ENCODE measurements at regions not wholly inside any gene's neighbourhood (a gene's known extent, or its start where the extent isn't known, plus 50 kb on each side); places are given as distances from the start of the nearest gene placed in this dataset.

- TF ChIP-seq CTCF (IDR thresholded peaks at IDR 0.05; ENCODE audit: low read length, missing control alignments), result no peak
- H3K4me3 ChIP-seq (replicated peaks; ENCODE audit: low read depth, low read length), result no peak overlapping the region
- no peak for DNase-seq (ENCODE audit: low read depth)
Measured at GRCh38 chr9:105964156-105964555, 269.8 kb downstream of the TMEM38B start.

GRCh38 chr9:105966834-105967233 lies 272.5 kb downstream of the TMEM38B start:
- DNase-seq (ENCODE audit: low read depth), result no peak
- no peak for TF ChIP-seq CTCF (IDR thresholded peaks at IDR 0.05; ENCODE audit: low read length, missing control alignments)

GRCh38 chr9:105967248-105967647 lies 272.9 kb downstream of the TMEM38B start:
- no peak for TF ChIP-seq CTCF (IDR thresholded peaks at IDR 0.05; ENCODE audit: low read length, missing control alignments)
- H3K4me3 ChIP-seq (replicated peaks; ENCODE audit: low read depth, low read length), result no peak overlapping the region
- no peak for DNase-seq (ENCODE audit: low read depth)

More at GRCh38 chr9:105966834-105967233, 272.5 kb downstream of the TMEM38B start:
- no peak overlapping the region for H3K4me3 ChIP-seq (replicated peaks; ENCODE audit: low read depth, low read length)

- TF ChIP-seq CTCF (IDR thresholded peaks at IDR 0.05; ENCODE audit: low read length, missing control alignments), result no peak
- no peak overlapping the region for H3K4me3 ChIP-seq (replicated peaks; ENCODE audit: low read depth, low read length)
- DNase-seq (ENCODE audit: low read depth), result no peak
Measured at GRCh38 chr9:105967797-105968196, 273.5 kb downstream of the TMEM38B start.

GRCh38 chr9:105968811-105969466 lies 274.6 kb downstream of the TMEM38B start:
- no peak for TF ChIP-seq CTCF (IDR thresholded peaks at IDR 0.05; ENCODE audit: low read length, missing control alignments)
- no peak overlapping the region for H3K4me3 ChIP-seq (replicated peaks; ENCODE audit: low read depth, low read length)
- DNase-seq (ENCODE audit: low read depth), result no peak

- TF ChIP-seq CTCF (IDR thresholded peaks at IDR 0.05; ENCODE audit: low read length, missing control alignments), result no peak
- no peak overlapping the region for H3K4me3 ChIP-seq (replicated peaks; ENCODE audit: low read depth, low read length)
- DNase-seq (ENCODE audit: low read depth), result no peak
Measured at GRCh38 chr9:105969636-105970035, 275.3 kb downstream of the TMEM38B start.

- TF ChIP-seq CTCF (IDR thresholded peaks at IDR 0.05; ENCODE audit: low read length, missing control alignments), result no peak
- H3K4me3 ChIP-seq (replicated peaks; ENCODE audit: low read depth, low read length), result no peak overlapping the region
- DNase-seq (ENCODE audit: low read depth), result no peak
Measured at GRCh38 chr9:105971986-105972385, 277.6 kb downstream of the TMEM38B start.

All from fibroblast of pulmonary artery (primary cell).